ENCODE measurements at regions not wholly inside any gene's neighbourhood (a gene's known extent, or its start where the extent isn't known, plus 50 kb on each side); places are given as distances from the start of the nearest gene placed in this dataset.

GRCh38 chr4:126221282-126221681, 906.5 kb downstream of the FAT4 start (continued):
- TF ChIP-seq CEBPB (IDR thresholded peaks at IDR 0.05; ENCODE audit: borderline replicate concordance, low read depth, low read length) = no peak
- no peak for TF ChIP-seq ZNF263 (CRISPR knock-in tag; IDR thresholded peaks at IDR 0.05)
- TF ChIP-seq, protein P1, sequence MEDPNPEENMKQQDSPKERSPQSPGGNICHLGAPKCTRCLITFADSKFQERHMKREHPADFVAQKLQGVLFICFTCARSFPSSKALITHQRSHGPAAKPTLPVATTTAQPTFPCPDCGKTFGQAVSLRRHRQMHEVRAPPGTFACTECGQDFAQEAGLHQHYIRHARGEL (CRISPR knock-in tag; IDR thresholded peaks at IDR 0.05) = no peak
- no peak for TF ChIP-seq MAFF (IDR thresholded peaks at IDR 0.05; ENCODE audit: low read depth, low read length)
- TF ChIP-seq NONO (IDR thresholded peaks at IDR 0.05) = no peak
- TF ChIP-seq NONO (CRISPR knock-in tag; conservative IDR thresholded peaks at IDR 0.05) = no peak
- TF ChIP-seq CCAR2 (optimal IDR thresholded peaks at IDR 0.05; ENCODE audit: low read depth, low read length) = no peak
- TF ChIP-seq E2F2 (CRISPR knock-in tag; IDR thresholded peaks at IDR 0.05; ENCODE audit: borderline replicate concordance) = no peak

DNA sequence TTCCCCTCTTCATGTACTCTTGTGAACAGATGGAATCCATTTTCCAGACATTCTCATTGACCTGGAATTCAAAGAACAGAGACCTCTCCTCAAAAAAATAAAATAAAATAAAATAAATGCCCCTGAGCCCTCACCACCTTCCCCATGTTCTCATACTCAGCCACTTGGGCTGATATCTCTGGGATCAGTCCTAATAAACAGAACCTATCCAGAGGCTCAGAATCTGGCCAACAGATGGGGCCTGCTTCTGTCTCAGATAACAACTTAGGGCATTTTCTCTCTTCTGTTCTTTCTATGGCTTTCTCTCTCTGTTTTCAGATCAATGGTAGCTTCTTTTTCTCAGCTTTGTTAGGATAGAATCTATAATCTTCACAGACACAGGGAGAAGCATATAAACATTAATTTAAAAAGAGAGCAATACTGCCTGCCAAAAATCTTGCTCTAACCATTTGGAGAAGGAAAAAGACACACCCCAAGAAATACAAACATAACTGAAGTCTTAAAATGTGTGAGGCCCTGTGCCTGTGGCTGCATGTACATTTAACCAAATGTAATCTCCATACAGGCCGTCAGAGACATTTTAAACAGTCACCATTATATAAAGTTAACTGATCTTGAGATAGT, 907.1 kb downstream of the FAT4 start:
- Histone ChIP-seq H3K27ac (ENCODE audit: extremely low read length, insufficient read depth, low read length) (no peak overlapping the region), H3K9me3 (ENCODE audit: low read length) (no peaks in the 10 kb centered on the region), H3K4me3 (replicated peaks in 1 of 3; ENCODE audit: insufficient read depth in 1 of 3, low read depth in 2 of 3, low read length in 3 of 3) (no peak overlapping the region), H3K36me3 (replicated peaks in 1 of 2; ENCODE audit: control insufficient read depth in 1 of 2, insufficient read depth in 2 of 2, low read length in 2 of 2) (no peaks in the 10 kb centered on the region), H3K4me1 (ENCODE audit: insufficient read depth, low read length) (no peaks in the 10 kb centered on the region), H3K79me2 (ENCODE audit: insufficient read depth, low read length) (no peaks in the 10 kb centered on the region), H4K20me1 (ENCODE audit: insufficient read depth, low read length) (no peaks in the 10 kb centered on the region), H3K9ac (ENCODE audit: insufficient read depth, low read depth, low read length) (no peak overlapping the region), H3K27me3 (ENCODE audit: control insufficient read depth in 1 of 2, insufficient read depth in 2 of 2, low read length in 2 of 2) (no peaks in the 10 kb centered on the region; a peak in 1 of 5 replicates), H2AFZ (ENCODE audit: low read length) (no peak overlapping the region), H3K4me2 (ENCODE audit: low read depth, low read length) (no peak overlapping the region)
- in situ Hi-C loops (cut with HindIII; ENCODE audit: extremely low pct_ligation_motif_present, low pct_unique_long_range_greater_than_20kb) = no loop called here
- no TSS peak for BruUV-seq (replicated peaks)
- ATAC-seq (no peak), DNase-seq (ENCODE audit: low spot score) (no peak), FAIRE-seq (no peak)
- intact Hi-C loops (cut with micrococcal nuclease; ENCODE audit: unreplicated experiment) = loop anchor here (5.0 to 10.0 kb wide), 2 partner anchors 183 to 380 kb away; no protein-coding TSS in a partner anchor
- POLR2A ChIA-PET = no interaction called here
- CTCF ChIA-PET (ENCODE audit: low intra/inter-chr PET ratio, low total read pairs) = no interaction called here
- TF ChIP-seq CHD4 (IDR thresholded peaks at IDR 0.05; ENCODE audit: borderline replicate concordance, low read length) = no peak
- no peak for TF ChIP-seq SOX6 (IDR thresholded peaks at IDR 0.05)
- no peak for TF ChIP-seq SOX6 (CRISPR knock-in tag; IDR thresholded peaks at IDR 0.05)
- TF ChIP-seq, protein P2, sequence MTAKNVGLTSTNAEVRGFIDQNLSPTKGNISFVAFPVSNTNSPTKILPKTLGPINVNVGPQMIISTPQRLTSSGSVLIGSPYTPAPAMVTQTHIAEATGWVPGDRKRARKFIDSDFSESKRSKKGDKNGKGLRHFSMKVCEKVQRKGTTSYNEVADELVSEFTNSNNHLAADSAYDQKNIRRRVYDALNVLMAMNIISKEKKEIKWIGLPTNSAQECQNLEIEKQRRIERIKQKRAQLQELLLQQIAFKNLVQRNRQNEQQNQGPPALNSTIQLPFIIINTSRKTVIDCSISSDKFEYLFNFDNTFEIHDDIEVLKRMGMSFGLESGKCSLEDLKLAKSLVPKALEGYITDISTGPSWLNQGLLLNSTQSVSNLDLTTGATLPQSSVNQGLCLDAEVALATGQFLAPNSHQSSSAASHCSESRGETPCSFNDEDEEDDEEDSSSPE (CRISPR knock-in tag; IDR thresholded peaks at IDR 0.05) = no peak
- TF ChIP-seq ZKSCAN5 (CRISPR knock-in tag; IDR thresholded peaks at IDR 0.05) = no peak
- TF ChIP-seq ZNF740 (CRISPR knock-in tag; IDR thresholded peaks at IDR 0.05) = no peak
- TF ChIP-seq ZNF382 (CRISPR knock-in tag; IDR thresholded peaks at IDR 0.05; ENCODE audit: borderline replicate concordance) = no peak
- no peak for TF ChIP-seq ZNF784 (CRISPR knock-in tag; IDR thresholded peaks at IDR 0.05; ENCODE audit: borderline replicate concordance)
- TF ChIP-seq ZNF878 (CRISPR knock-in tag; IDR thresholded peaks at IDR 0.05) = no peak
- TF ChIP-seq KDM5A (IDR thresholded peaks at IDR 0.05; ENCODE audit: borderline replicate concordance, low read length) = no peak
- no peak for TF ChIP-seq ETV6 (CRISPR knock-in tag; conservative IDR thresholded peaks at IDR 0.05)
- no peak for TF ChIP-seq SMAD3 (CRISPR knock-in tag; IDR thresholded peaks at IDR 0.05)
- no peak for TF ChIP-seq CREB3 (CRISPR knock-in tag; IDR thresholded peaks at IDR 0.05)
- 3% methylated on average over 1 of the region's 1 CpG for WGBS (ENCODE audit: low lambda C conversion rate)
